H1 (cell line): ENCODE measurements at regions not wholly inside any gene's neighbourhood (a gene's known extent, or its start where the extent isn't known, plus 50 kb on each side); places are given as distances from the start of the nearest gene placed in this dataset.

Experiments
- HDAC6 ChIP-seq: IDR thresholded peaks from one replicate; pipeline ENCODE4 v1.7.1; 2012; ENCODE audit warnings: low read depth, mild to moderate bottlenecking, inconsistent platforms, low read length, moderate library complexity
- POU5F1 ChIP-seq: IDR thresholded peaks from 2 replicates; pipeline ENCODE4 v1.6.1; 2011; ENCODE audit warnings: low read depth, mild to moderate bottlenecking, low read length, moderate library complexity
- RAD21 ChIP-seq, 2 experiments: IDR thresholded peaks in 1 of 2; conservative IDR thresholded peaks in 1 of 2; 2 replicates each; pipeline ENCODE4 v1.6.1; 2011; ENCODE audit warnings: low read depth in 2 of 2, low read length in 2 of 2, improper control_type of control experiment in 1 of 2, inconsistent platforms in 1 of 2, mild to moderate bottlenecking in 1 of 2, moderate library complexity in 1 of 2
- RNF2 ChIP-seq: fragments of 200-900, 300-1000 bp; sonication (generic); IDR thresholded peaks from 2 replicates; pipeline ENCODE4 v1.7.1; 2016; ENCODE audit warnings: borderline replicate concordance, low read depth, mild to moderate bottlenecking, antibody characterized with exemption, low read length; ENCODE audit not compliant: poor library complexity, severe bottlenecking; ENCODE audit errors: missing control alignments
- TF ChIP-seq, protein P1 (sequence below): IDR thresholded peaks from 2 replicates; pipeline ENCODE4 v1.6.1; 2012; ENCODE audit warnings: low read length, inconsistent platforms

DNA sequence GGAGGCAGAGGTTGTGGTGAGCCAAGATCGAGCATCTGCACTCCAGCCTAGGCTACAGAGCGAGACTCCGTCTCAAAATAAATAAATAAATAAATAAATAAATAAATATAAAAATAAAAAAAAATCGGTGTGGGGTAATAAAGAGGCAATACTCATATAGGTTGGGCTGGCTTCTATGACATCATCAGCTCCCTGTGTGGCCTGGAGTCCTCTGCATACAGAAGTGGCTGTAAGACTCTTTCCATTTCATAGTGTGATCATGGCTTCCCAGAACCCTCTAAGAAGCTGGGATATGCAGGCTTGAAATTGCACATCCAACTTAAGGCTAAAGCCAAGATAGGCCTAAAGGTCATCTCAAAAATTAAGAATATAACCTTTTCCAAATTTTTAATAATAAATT is 101.6 kb downstream of the ZIC4 start (continued):
- TF ChIP-seq POU5F1 (no peak), HDAC6 (no peak), RNF2 (no peak), RAD21 (IDR thresholded peaks at IDR 0.05 in 1 of 2, conservative IDR thresholded peaks at IDR 0.05 in 1 of 2; ENCODE audit: low read depth in 2 of 2, low read length in 2 of 2) (no peak)
- TF ChIP-seq, protein P1, sequence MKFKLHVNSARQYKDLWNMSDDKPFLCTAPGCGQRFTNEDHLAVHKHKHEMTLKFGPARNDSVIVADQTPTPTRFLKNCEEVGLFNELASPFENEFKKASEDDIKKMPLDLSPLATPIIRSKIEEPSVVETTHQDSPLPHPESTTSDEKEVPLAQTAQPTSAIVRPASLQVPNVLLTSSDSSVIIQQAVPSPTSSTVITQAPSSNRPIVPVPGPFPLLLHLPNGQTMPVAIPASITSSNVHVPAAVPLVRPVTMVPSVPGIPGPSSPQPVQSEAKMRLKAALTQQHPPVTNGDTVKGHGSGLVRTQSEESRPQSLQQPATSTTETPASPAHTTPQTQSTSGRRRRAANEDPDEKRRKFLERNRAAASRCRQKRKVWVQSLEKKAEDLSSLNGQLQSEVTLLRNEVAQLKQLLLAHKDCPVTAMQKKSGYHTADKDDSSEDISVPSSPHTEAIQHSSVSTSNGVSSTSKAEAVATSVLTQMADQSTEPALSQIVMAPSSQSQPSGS, result no peak
